Aorta (tissue), 5 donors: ENCODE measurements at regions not wholly inside any gene's neighbourhood (a gene's known extent, or its start where the extent isn't known, plus 50 kb on each side); places are given as distances from the start of the nearest gene placed in this dataset.

Source experiments
- ATAC-seq: fragments of 200-7000 bp; cut with Tn5 transposase; one replicate; pipeline ENCODE4 v1.9.1; 2022; ENCODE audit warnings: moderate library complexity; ENCODE audit not compliant: low FRiP score
- DNase-seq, 2 donors: peaks; one replicate each; pipeline ENCODE4 v3.0.0-alpha.2; 2020
- H3K27ac ChIP-seq, 2 donors: one replicate each; pipeline ENCODE4 v1.5.1; 2013; ENCODE audit warnings: low read length in 2 of 2, mild to moderate bottlenecking in 2 of 2, moderate library complexity in 2 of 2, control low read depth in 1 of 2, inconsistent platforms in 1 of 2, low read depth in 1 of 2
- H3K27me3 ChIP-seq, 2 donors: one replicate each; pipeline ENCODE4 v1.6.1; 2013; ENCODE audit warnings: control low read depth in 1 of 2, low read length in 1 of 2, mild to moderate bottlenecking in 1 of 2, moderate library complexity in 1 of 2; ENCODE audit not compliant: insufficient read depth in 2 of 2, control insufficient read depth in 1 of 2
- H3K36me3 ChIP-seq, 2 donors: one replicate each; pipeline ENCODE4 v1.6.1; 2013; ENCODE audit warnings: control low read depth in 1 of 2, low read length in 1 of 2, mild to moderate bottlenecking in 1 of 2; ENCODE audit not compliant: insufficient read depth in 2 of 2, control insufficient read depth in 1 of 2
- H3K4me1 ChIP-seq, 2 donors: one replicate each; pipeline ENCODE4 v1.6.1; 2013; ENCODE audit warnings: low read length in 2 of 2, control low read depth in 1 of 2, mild to moderate bottlenecking in 1 of 2, moderate library complexity in 1 of 2; ENCODE audit not compliant: insufficient read depth in 2 of 2, control insufficient read depth in 1 of 2
- H3K4me3 ChIP-seq, 2 donors: one replicate each; pipeline ENCODE4 v1.5.1; 2013; ENCODE audit warnings: low read length in 2 of 2, control low read depth in 1 of 2, mild to moderate bottlenecking in 1 of 2
- H3K9me3 ChIP-seq: one replicate; pipeline ENCODE4 v1.6.1; 2013; ENCODE audit warnings: mild to moderate bottlenecking, low read length; ENCODE audit not compliant: control insufficient read depth
- WGBS, 2 donors: extraction: QIAGEN DNeasy Blood & Tissue Kit; methylation state at CpG; one replicate each; pipeline ENCODE4 v1.1.7; 2013; 5-methylcytosine and 5-hydroxymethylcytosine counted together
- intact Hi-C, 2 donors: fragments of 100-400 bp; cut with DNase I; formaldehyde crosslinking; loops; one replicate each; pipeline versions ENCODE4 v1.14.2 to v1.15.0; 2022
- donor health status: healthy with polysubstance abuse.
- donor health status: Bipolar disorder and iron deficiency.
- donor health status: DM: no; HTN: no; CAD: no.
- donor health status: DM: no; HTN: no; CAD: no.
- donor health status: DM: yes; HTN: yes; CAD: no.

DNA sequence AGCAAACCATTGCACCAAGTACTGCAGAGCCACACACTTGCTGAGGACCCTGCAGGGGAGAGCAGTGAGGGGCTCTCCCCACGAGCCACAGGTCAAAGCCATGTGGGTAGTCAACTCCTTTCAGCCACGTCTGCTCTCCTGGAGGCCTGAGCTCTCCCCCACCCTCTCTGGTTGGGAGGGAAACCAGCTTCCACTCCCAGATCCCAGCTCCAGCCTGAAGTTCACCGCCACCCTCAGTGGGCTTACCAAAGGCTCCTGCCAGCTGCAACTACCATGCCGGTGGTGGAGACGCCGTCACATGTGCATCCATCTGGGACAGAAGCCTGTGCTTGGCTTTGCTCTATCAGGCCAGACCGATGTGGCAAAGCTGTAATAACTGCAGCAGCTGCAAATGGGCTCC is 521.5 kb upstream of the RAB6C start:
- DNase-seq (no peak), ATAC-seq (no peak)
- no peaks in the 10 kb centered on the region for H3K9me3 ChIP-seq
- H3K4me1 ChIP-seq: no peaks in the 10 kb centered on the region
- H3K4me3 ChIP-seq: no peak overlapping the region
- H3K27me3 ChIP-seq: no peaks in the 10 kb centered on the region
- WGBS, 2 donors: 91 to 93% methylated on average over 7 of the region's 7 CpGs
- intact Hi-C loops: no loop called here
- no peaks in the 10 kb centered on the region for H3K36me3 ChIP-seq
- H3K27ac ChIP-seq: no peak overlapping the region

DNA sequence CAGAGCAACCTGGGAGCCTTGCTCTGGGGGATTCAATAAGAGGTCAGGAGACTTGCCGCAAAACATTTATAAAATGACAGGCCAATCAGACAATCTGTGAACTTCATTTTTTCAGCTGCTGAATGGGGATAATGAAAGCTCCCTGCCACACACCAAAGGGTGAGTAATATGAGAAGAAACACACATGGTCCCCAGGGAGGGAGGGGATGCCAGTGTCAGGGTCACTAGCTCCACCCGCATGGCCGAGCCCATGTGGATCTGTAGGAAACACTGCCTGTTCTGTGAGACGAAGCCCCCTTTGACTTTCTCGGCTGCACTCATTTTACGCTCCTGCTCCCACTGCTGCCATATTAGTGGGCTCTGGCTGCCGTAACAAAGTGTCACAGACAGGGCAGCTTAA is 521.0 kb upstream of the RAB6C start:
- Histone ChIP-seq H3K27me3 (no peaks in the 10 kb centered on the region), H3K27ac (no peak overlapping the region), H3K4me1 (no peaks in the 10 kb centered on the region), H3K9me3 (no peaks in the 10 kb centered on the region), H3K4me3 (no peak overlapping the region), H3K36me3 (no peaks in the 10 kb centered on the region)
- ATAC-seq (no peak), DNase-seq (no peak)
- intact Hi-C loops: no loop called here
- 86% methylated on average over 7 of the region's 7 CpGs for WGBS, 2 donors

DNA sequence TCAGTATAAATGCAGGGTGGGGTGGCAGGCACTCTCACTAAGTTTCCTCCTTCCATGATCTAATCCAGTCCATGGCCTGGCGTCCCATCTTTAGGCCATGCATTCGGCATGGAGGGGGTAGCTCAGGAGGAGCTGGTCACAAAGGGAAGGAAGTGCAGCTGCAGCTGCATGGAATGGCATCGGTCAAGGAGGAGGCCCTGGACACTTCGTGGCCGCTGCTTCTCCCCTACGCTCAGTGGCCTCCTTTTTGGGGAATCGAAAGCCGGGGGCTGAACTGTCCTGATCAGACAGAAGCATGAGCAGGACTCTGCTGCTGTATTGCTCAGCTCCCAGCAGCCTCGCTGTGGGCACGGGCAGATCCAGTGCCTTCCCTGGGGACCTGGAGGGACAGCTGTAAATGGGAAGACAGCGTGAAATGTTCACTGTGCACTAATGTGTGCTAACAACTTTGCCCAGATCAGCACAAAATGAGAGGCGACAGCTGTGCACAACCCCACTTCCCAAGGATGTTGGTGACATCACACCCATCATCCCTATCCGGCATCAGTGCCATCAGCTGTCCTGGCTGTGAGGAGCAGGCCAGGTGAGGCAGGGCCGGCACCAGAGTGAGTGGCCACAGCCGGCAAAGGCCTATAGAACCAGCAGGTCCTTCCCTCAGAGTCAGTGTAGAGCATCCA is 520.1 kb upstream of the RAB6C start:
- Histone ChIP-seq H3K36me3 (no peaks in the 10 kb centered on the region), H3K27ac (no peak overlapping the region), H3K9me3 (no peaks in the 10 kb centered on the region), H3K27me3 (no peaks in the 10 kb centered on the region), H3K4me3 (no peak overlapping the region), H3K4me1 (no peaks in the 10 kb centered on the region)
- DNase-seq: no peak
- 86 to 89% methylated on average over 15 of the region's 15 CpGs for WGBS, 2 donors
- no peak for ATAC-seq
- intact Hi-C loops: no loop called here

DNA sequence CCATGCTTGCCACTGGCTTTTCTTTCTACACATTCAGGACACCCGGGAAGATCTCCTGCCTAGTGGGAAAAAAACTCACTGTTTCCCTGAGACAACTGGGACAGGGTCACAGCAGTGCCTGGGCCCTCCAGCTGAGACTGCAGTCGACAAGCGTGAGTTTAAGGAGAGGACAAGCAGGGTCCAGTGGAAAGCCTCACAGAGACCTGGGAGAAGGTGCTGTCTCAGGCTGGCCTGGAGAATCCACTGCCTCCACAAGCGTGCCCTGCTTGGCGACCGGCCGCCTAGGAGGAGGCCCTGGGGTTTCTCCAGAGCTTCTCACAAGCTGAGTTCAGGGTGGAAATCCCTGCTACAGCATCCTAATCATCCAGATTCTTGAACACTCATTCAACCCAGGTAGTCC is 519.6 kb upstream of the RAB6C start:
- ATAC-seq (no peak), DNase-seq (no peak)
- H3K27ac ChIP-seq: no peak overlapping the region
- H3K27me3 ChIP-seq: no peaks in the 10 kb centered on the region
- no peak overlapping the region for H3K4me3 ChIP-seq
- no peaks in the 10 kb centered on the region for H3K4me1 ChIP-seq
- WGBS, 2 donors: 90 to 92% methylated on average over 7 of the region's 7 CpGs
- H3K9me3 ChIP-seq: no peaks in the 10 kb centered on the region
- intact Hi-C loops: no loop called here
- H3K36me3 ChIP-seq: no peaks in the 10 kb centered on the region

DNA sequence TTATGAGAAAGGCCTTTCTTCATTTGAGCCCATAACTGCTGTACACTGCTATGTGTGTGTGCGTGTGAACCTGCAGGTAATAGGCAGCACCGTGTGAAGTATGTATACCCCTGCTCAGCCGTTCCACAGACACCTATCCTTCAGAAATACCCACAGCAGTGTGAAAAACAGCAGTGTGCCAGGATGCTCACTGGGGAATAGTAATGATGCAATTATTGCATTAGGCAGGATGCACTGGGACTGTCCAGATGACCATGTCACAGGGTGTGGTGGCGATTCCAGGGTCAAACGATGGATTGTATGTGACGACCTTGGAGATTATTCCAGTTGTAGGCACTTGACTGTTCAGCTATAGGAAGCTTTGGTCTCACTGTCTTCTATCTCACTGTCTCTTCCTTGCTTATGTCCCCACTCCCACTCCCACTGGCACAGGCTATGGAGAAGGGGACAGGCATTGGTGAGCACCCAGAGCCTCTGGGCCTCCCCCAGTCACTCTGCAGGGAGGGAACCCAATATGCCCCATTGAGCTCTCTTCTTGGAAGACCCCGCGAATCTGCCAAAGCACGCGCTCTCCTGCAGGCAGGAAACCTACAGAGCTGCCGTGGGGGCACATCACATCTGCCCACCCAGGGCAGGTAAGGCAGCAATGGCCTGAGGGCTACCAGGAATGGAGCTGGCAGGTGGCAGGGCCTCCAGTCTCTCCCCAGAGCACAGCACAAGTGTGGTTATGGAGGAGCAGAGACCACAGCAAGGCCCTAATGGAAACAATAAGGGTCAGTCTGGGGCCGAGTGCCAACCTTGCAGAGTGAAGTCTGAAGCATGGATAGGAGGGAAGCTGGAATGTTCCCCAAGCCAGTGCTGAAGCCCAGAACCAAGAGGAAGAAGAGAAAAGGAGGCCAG is 518.9 kb upstream of the RAB6C start:
- DNase-seq (no peak), ATAC-seq (no peak)
- Histone ChIP-seq H3K4me3 (no peak overlapping the region), H3K27me3 (no peaks in the 10 kb centered on the region), H3K4me1 (no peaks in the 10 kb centered on the region), H3K27ac (no peak overlapping the region), H3K36me3 (no peaks in the 10 kb centered on the region), H3K9me3 (no peaks in the 10 kb centered on the region)
- 85 to 88% methylated on average over 12 of the region's 12 CpGs for whole genome bisulfite sequencing, 2 donors
- intact Hi-C loops: no loop called here

DNA sequence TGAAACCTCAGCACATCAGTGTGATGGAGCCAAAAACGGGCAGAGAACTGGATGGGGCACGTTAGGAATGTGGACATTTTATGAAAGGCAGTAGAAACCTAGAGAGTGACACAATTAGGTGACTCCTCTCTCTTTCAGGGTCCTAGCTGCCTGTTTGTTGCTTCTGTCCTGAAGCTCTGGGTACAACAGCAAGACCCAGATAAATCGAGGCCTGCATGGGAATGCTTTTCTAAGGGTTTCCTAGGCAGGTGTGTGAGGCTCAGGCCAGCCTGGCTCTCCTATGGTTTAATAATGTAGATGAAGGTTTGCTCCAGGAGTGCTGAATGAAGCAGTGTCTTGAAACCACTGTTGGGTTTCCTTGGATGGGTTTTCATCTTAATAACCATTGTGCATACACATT is 517.1 kb upstream of the RAB6C start:
- Histone ChIP-seq H3K27me3 (no peaks in the 10 kb centered on the region), H3K27ac (no peak overlapping the region), H3K36me3 (no peaks in the 10 kb centered on the region), H3K4me1 (no peaks in the 10 kb centered on the region), H3K4me3 (no peak overlapping the region), H3K9me3 (no peaks in the 10 kb centered on the region)
- intact Hi-C loops: no loop called here
- 86 to 87% methylated on average over 3 of the region's 3 CpGs for WGBS, 2 donors
- DNase-seq (no peak), ATAC-seq (no peak)

DNA sequence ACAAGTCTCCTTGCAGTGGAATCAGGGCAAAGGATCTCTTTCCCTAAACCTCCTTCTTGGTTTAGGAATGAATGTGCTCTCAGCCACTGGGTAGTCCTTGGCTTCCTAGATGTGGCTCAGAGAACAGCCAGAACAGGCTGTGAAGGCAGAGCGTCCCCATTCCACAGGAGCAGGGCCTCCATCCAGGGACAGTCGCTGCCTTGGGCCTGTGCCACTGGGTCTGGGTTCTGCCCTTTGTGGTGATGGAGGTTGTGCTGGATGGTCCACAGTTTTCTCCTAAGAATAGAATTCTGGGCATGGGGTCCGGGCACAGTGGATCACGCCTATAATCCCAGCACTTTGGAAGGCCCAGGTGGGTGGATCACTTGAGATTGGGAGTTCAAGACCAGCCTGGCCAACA is 516.5 kb upstream of the RAB6C start:
- WGBS, 2 donors: 92 to 93% methylated on average over 4 of the region's 4 CpGs
- H3K36me3 ChIP-seq: no peaks in the 10 kb centered on the region
- no peaks in the 10 kb centered on the region for H3K4me1 ChIP-seq
- intact Hi-C loops: no loop called here
- H3K9me3 ChIP-seq: no peaks in the 10 kb centered on the region
- H3K27me3 ChIP-seq: no peaks in the 10 kb centered on the region
- DNase-seq (no peak), ATAC-seq (no peak)
- H3K4me3 ChIP-seq: no peak overlapping the region
- no peak overlapping the region for H3K27ac ChIP-seq

DNA sequence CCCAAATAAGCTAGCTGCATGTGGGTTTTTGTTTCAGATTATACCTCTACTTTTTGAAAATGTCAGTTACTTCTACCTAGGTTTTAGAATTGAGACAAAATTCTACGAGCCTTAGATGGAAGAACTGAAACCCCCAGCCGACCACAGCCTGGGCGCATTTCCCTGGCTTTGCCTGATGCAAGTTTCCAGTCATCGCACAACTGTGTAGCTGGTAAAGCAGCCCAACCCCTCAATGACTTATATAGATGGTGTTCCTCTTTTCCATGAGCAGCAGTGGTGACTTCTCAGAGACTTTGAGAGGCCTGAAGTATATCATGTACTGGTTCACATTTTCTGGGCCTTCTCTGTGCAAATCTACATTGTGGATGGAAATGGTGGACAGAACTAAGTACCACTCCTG is 515.4 kb upstream of the RAB6C start:
- no peak overlapping the region for H3K27ac ChIP-seq
- no peaks in the 10 kb centered on the region for H3K4me1 ChIP-seq
- ATAC-seq (no peak), DNase-seq (no peak)
- no peaks in the 10 kb centered on the region for H3K36me3 ChIP-seq
- H3K27me3 ChIP-seq: no peaks in the 10 kb centered on the region
- intact Hi-C loops: no loop called here
- H3K4me3 ChIP-seq: no peak overlapping the region
- H3K9me3 ChIP-seq: no peaks in the 10 kb centered on the region
- 94% methylated on average over 4 of the region's 4 CpGs for WGBS, 2 donors

DNA sequence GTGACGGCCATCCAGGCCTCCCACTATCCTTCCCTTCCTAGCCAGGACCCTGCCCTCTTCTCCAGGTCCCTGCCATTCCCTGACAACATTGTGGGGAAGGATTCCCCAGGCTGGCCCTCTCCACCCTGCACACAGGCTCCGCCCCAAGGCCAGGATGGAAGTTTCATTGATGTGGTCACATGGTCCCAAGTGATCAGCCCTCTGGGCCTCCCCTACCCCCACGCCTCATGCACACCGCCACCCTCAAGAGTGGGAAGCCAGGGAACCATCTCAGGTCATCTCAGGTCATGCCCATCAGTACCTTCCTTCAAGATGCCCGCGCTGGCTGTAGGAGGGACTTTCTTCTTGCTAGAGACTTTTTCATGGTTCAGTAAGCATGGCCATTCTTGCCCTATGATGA is 514.8 kb upstream of the RAB6C start:
- Histone ChIP-seq H3K27me3 (no peaks in the 10 kb centered on the region), H3K27ac (no peak overlapping the region), H3K4me3 (no peak overlapping the region), H3K36me3 (no peaks in the 10 kb centered on the region), H3K4me1 (no peaks in the 10 kb centered on the region), H3K9me3 (no peaks in the 10 kb centered on the region)
- intact Hi-C loops: no loop called here
- ATAC-seq (no peak), DNase-seq (no peak)
- 96% methylated on average over 6 of the region's 6 CpGs for WGBS, 2 donors
